HEK293 (cell line): ENCODE measurements at regions not wholly inside any gene's neighbourhood (a gene's known extent, or its start where the extent isn't known, plus 50 kb on each side); places are given as distances from the start of the nearest gene placed in this dataset.

Source experiments
- CTCF ChIA-PET: fragments of 350-600 bp; formaldehyde crosslinking; extraction: SDS; loops from one replicate; lab custom pipeline; 2021; ENCODE audit warnings: antibody characterized with exemption; lab: Yijun Ruan, JAX
- POLR2A ChIA-PET: fragments of 300-600 bp; formaldehyde crosslinking; extraction: SDS; loops from one replicate; lab custom pipeline; 2020; ENCODE audit warnings: antibody characterized with exemption, inconsistent platforms; lab: Yijun Ruan, JAX
- H3K27ac ChIP-seq: fragments of 200-500 bp; sonication (Bioruptor generic); 2 replicates; pipeline ENCODE4 v1.5.1; 2014; ENCODE audit warnings: low read depth, low read length, control low read depth, inconsistent platforms; ENCODE audit errors: extremely low read depth
- H3K36me3 ChIP-seq, 2 experiments: fragments of 200-500 bp in 1 of 2; sonication (Bioruptor generic) in 1 of 2; 1 replicate in 1 of 2; 2 replicates in 1 of 2; pipeline ENCODE4 v1.5.1; 2014 to 2017; ENCODE audit warnings: inconsistent platforms in 2 of 2, low read length in 2 of 2; ENCODE audit not compliant: control insufficient read depth in 2 of 2, insufficient read depth in 1 of 2
- H3K4me1 ChIP-seq: fragments of 200-500 bp; sonication (Bioruptor generic); 2 replicates; pipeline ENCODE4 v1.5.1; 2014; ENCODE audit warnings: mild to moderate bottlenecking, low read length, inconsistent platforms; ENCODE audit not compliant: control insufficient read depth, insufficient read depth
- H3K4me3 ChIP-seq: 2 replicates; pipeline ENCODE4 v1.5.1; 2011; ENCODE audit warnings: low read depth, mild to moderate bottlenecking, control low read depth, low read length, moderate library complexity
- H3K9me3 ChIP-seq: fragments of 200-500 bp; sonication (Bioruptor generic); 2 replicates; pipeline ENCODE4 v1.5.1; 2014; ENCODE audit warnings: low read depth, low read length, inconsistent platforms; ENCODE audit not compliant: control insufficient read depth, insufficient read depth
- KLF1 ChIP-seq: fragments of 450-650 bp; formaldehyde crosslinking; IDR thresholded peaks from 2 replicates; pipeline ENCODE4 v1.5.1; 2016; ENCODE audit warnings: missing biosample characterization, missing genetic modification characterization
- PRDM2 ChIP-seq: fragments of 450-650 bp; formaldehyde crosslinking; IDR thresholded peaks from 2 replicates; pipeline ENCODE4 v1.5.1; 2016; ENCODE audit warnings: missing biosample characterization, missing genetic modification characterization, borderline replicate concordance
- REST ChIP-seq: fragments of 450-650 bp; formaldehyde crosslinking; IDR thresholded peaks from 2 replicates; pipeline ENCODE4 v1.5.1; 2016; ENCODE audit warnings: missing biosample characterization, missing genetic modification characterization
- TSHZ1 ChIP-seq: fragments of 450-650 bp; formaldehyde crosslinking; IDR thresholded peaks from 2 replicates; pipeline ENCODE4 v1.5.1; 2016; ENCODE audit warnings: missing biosample characterization, missing genetic modification characterization, borderline replicate concordance
- ZBTB11 ChIP-seq: fragments of 450-650 bp; formaldehyde crosslinking; conservative IDR thresholded peaks from 2 replicates; pipeline ENCODE4 v1.5.1; 2016; ENCODE audit warnings: low read depth, missing biosample characterization, missing genetic modification characterization
- ZNF202 ChIP-seq: fragments of 450-650 bp; formaldehyde crosslinking; IDR thresholded peaks from 2 replicates; pipeline ENCODE4 v1.5.1; 2016; ENCODE audit warnings: missing biosample characterization, missing genetic modification characterization, borderline replicate concordance
- ZNF48 ChIP-seq: fragments of 450-650 bp; formaldehyde crosslinking; IDR thresholded peaks from 2 replicates; pipeline ENCODE4 v1.5.1; 2016; ENCODE audit warnings: missing biosample characterization, missing genetic modification characterization
- ZNF610 ChIP-seq: fragments of 450-650 bp; formaldehyde crosslinking; IDR thresholded peaks from 2 replicates; pipeline ENCODE4 v1.5.1; 2016; ENCODE audit warnings: missing biosample characterization, missing genetic modification characterization, borderline replicate concordance
- ZNF660 ChIP-seq: fragments of 450-650 bp; IDR thresholded peaks from 2 replicates; pipeline ENCODE4 v1.5.1; 2018; ENCODE audit warnings: missing biosample characterization, mild to moderate bottlenecking, missing genetic modification characterization
- ZNF701 ChIP-seq: fragments of 450-650 bp; formaldehyde crosslinking; IDR thresholded peaks from 2 replicates; pipeline ENCODE4 v1.5.1; 2016; ENCODE audit warnings: missing biosample characterization, missing genetic modification characterization
- ZNF791 ChIP-seq: fragments of 450-650 bp; formaldehyde crosslinking; IDR thresholded peaks from 2 replicates; pipeline ENCODE4 v1.5.1; 2016; ENCODE audit warnings: missing biosample characterization, missing genetic modification characterization

DNA sequence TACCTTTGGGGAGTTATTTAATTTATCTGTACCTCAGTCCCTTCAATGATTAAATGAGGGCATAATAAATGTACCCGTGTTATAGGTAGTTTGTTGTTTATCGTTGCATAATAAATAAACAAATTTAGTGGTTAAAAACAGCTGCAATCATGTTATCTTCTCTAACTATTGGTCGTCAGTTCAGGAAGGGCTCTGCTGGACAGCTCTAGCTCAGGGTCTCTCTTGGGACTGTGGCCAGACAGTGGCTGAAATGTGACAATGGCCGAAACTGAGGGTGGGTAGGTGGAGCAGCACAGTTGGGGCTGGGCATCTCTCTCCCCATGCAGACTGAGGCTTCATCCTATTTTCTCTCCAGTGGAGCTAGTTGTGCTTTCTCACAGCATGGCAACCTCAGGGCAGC lies 632.1 kb upstream of the HS6ST1 start:
- POLR2A ChIA-PET = no interaction called here
- no peak overlapping the region for H3K27ac ChIP-seq
- H3K4me1 ChIP-seq = no peaks in the 10 kb centered on the region
- H3K36me3 ChIP-seq = no peaks in the 10 kb centered on the region
- H3K9me3 ChIP-seq = no peaks in the 10 kb centered on the region
- CTCF ChIA-PET = no interaction called here
- TF ChIP-seq REST (tag by site-specific recombination) (peak; percentile 70), ZNF610 (no peak)
- no peak overlapping the region for H3K4me3 ChIP-seq

DNA sequence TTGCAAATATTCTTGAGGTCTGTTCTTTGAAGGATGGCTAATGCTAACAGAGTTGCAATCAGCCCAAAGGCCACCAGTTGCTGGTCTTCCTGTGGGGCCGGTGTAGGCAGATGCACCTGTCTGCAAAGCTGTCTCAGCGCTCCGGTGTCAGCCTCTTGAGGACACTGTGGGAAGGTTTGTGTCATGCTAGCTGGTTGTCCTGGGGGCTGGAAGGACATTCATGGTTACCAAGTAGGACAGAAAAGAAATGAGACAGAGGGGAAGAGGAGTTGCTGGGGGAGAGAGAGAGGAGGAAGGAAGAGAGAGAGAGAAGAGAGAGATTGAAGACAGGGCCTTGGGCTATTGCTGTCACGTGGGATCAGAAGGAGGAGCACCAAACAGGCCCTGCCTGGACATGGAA lies 639.6 kb upstream of the HS6ST1 start:
- Histone ChIP-seq H3K4me3 (no peak overlapping the region), H3K9me3 (no peaks in the 10 kb centered on the region), H3K27ac (no peak overlapping the region), H3K4me1 (no peaks in the 10 kb centered on the region), H3K36me3 (no peaks in the 10 kb centered on the region)
- TF ChIP-seq ZNF660 (no peak), ZNF202 (tag by site-specific recombination) (no peak), PRDM2 (tag by site-specific recombination) (no peak), ZNF701 (no peak), ZNF48 (tag by site-specific recombination) (no peak), ZBTB11 (tag by site-specific recombination) (no peak), TSHZ1 (tag by site-specific recombination) (no peak), ZNF791 (tag by site-specific recombination) (no peak), KLF1 (no peak)
- ChIA-PET POLR2A (no interaction called here), CTCF (no interaction called here)
